ENCODE measurements at regions not wholly inside any gene's neighbourhood (a gene's known extent, or its start where the extent isn't known, plus 50 kb on each side); places are given as distances from the start of the nearest gene placed in this dataset.

- TF ChIP-seq YY1 (IDR thresholded peaks at IDR 0.05; ENCODE audit: insufficient read depth, insufficient read length) (no peak), ZNF274 (IDR thresholded peaks at IDR 0.05; ENCODE audit: low read depth, low read length) (no peak)
These were observed 949.2 kb downstream of the MCTP2 start for GRCh38 chr15:95180530-95180929.
